Liver (tissue), 8 donors: ENCODE measurements at regions not wholly inside any gene's neighbourhood (a gene's known extent, or its start where the extent isn't known, plus 50 kb on each side); places are given as distances from the start of the nearest gene placed in this dataset.

Source experiments
- DNase-seq: peaks from one replicate; pipeline ENCODE4 v3.0.0-alpha.2; 2017; ENCODE audit warnings: low spot score
- H3K27ac ChIP-seq, 2 donors: one replicate each; pipeline ENCODE4 v1.7.0; 2013; ENCODE audit warnings: inconsistent platforms in 2 of 2, low read length in 2 of 2, control low read depth in 1 of 2, low read depth in 1 of 2, mild to moderate bottlenecking in 1 of 2
- H3K27me3 ChIP-seq, 4 donors: one replicate each; pipeline versions ENCODE4 v1.6.1 to v1.7.0; 2013; ENCODE audit warnings: low read length in 3 of 4, inconsistent platforms in 1 of 4, mild to moderate bottlenecking in 1 of 4, moderate library complexity in 1 of 4; ENCODE audit not compliant: control insufficient read depth in 4 of 4, insufficient read depth in 4 of 4
- H3K36me3 ChIP-seq, 4 donors: one replicate each; pipeline versions ENCODE4 v1.6.1 to v1.7.0; 2013; ENCODE audit warnings: low read length in 3 of 4, mild to moderate bottlenecking in 3 of 4, low read depth in 1 of 4, moderate library complexity in 1 of 4; ENCODE audit not compliant: control insufficient read depth in 4 of 4, insufficient read depth in 3 of 4
- H3K4me1 ChIP-seq, 4 donors: one replicate each; pipeline versions ENCODE4 v1.6.1 to v1.7.0; 2013; ENCODE audit warnings: low read length in 3 of 4, mild to moderate bottlenecking in 3 of 4, moderate library complexity in 1 of 4; ENCODE audit not compliant: control insufficient read depth in 4 of 4, insufficient read depth in 4 of 4
- H3K4me3 ChIP-seq, 3 donors: one replicate each; pipeline versions ENCODE4 v1.6.1 to v1.7.0; 2013; ENCODE audit warnings: low read length in 3 of 3, control low read depth in 1 of 3, low read depth in 1 of 3, mild to moderate bottlenecking in 1 of 3
- H3K9ac ChIP-seq, 2 donors: one replicate each; pipeline ENCODE4 v1.7.0; 2013; ENCODE audit warnings: low read length in 2 of 2, mild to moderate bottlenecking in 2 of 2, moderate library complexity in 2 of 2, control low read depth in 1 of 2, low read depth in 1 of 2
- H3K9me3 ChIP-seq, 4 donors: one replicate each; pipeline versions ENCODE4 v1.6.1 to v1.7.0; 2013; ENCODE audit warnings: low read length in 3 of 4; ENCODE audit not compliant: control insufficient read depth in 4 of 4
- EGR1 ChIP-seq, 2 donors: IDR thresholded peaks; 2 replicates each; pipeline ENCODE4 v1.6.1; 2016 to 2018; ENCODE audit warnings: antibody characterized with exemption in 2 of 2, low read depth in 2 of 2
- FOXA1 ChIP-seq: IDR thresholded peaks from 2 replicates; pipeline ENCODE4 v1.6.1; 2016; ENCODE audit warnings: antibody characterized with exemption
- FOXA2 ChIP-seq: IDR thresholded peaks from 2 replicates; pipeline ENCODE4 v1.6.1; 2016; ENCODE audit warnings: antibody characterized with exemption
- GABPA ChIP-seq, 2 donors: IDR thresholded peaks in 1 of 2; conservative IDR thresholded peaks in 1 of 2; 2 replicates each; pipeline ENCODE4 v1.6.1; 2016; ENCODE audit warnings: antibody characterized with exemption in 2 of 2, mild to moderate bottlenecking in 1 of 2, moderate library complexity in 1 of 2
- HNF4A ChIP-seq, 2 donors: conservative IDR thresholded peaks; 2 replicates each; pipeline ENCODE4 v1.6.1; 2016; ENCODE audit warnings: antibody characterized with exemption in 2 of 2, mild to moderate bottlenecking in 2 of 2
- JUND ChIP-seq, 2 donors: IDR thresholded peaks; 2 replicates each; pipeline ENCODE4 v1.6.1; 2016; ENCODE audit warnings: antibody characterized with exemption in 2 of 2
- RXRA ChIP-seq, 2 donors: IDR thresholded peaks; 2 replicates each; pipeline ENCODE4 v1.6.1; 2017 to 2018; ENCODE audit warnings: antibody characterized with exemption in 2 of 2, mild to moderate bottlenecking in 1 of 2
- SP1 ChIP-seq: IDR thresholded peaks from 2 replicates; pipeline ENCODE4 v1.6.1; 2018; ENCODE audit warnings: antibody characterized with exemption, mild to moderate bottlenecking
- TAF1 ChIP-seq: conservative IDR thresholded peaks from 2 replicates; pipeline ENCODE4 v1.6.1; 2016; ENCODE audit warnings: antibody characterized with exemption, mild to moderate bottlenecking
- WGBS: extraction: QIAGEN DNeasy Blood & Tissue Kit; methylation state at CpG from one replicate; pipeline ENCODE4 v1.1.7; 2013; 5-methylcytosine and 5-hydroxymethylcytosine counted together
- TF ChIP-seq, protein P1 (sequence below): IDR thresholded peaks from 2 replicates; pipeline ENCODE4 v1.6.1; 2016; ENCODE audit warnings: antibody characterized with exemption, mild to moderate bottlenecking
- TF ChIP-seq, protein P2 (sequence below): IDR thresholded peaks from 2 replicates; pipeline ENCODE4 v1.6.1; 2016; ENCODE audit warnings: antibody characterized with exemption
- TF ChIP-seq, protein P3 (sequence below): fragments of 150-350 bp; IDR thresholded peaks from 2 replicates; pipeline ENCODE4 v1.5.1; 2017; ENCODE audit warnings: improper control_type of control experiment, low read depth, low read length; ENCODE audit not compliant: missing input control
- TF ChIP-seq, protein P4 (sequence below): IDR thresholded peaks from 2 replicates; pipeline ENCODE4 v1.6.1; 2016; ENCODE audit warnings: antibody characterized with exemption
- donor health status: healthy.
- donor health status: healthy.
- donor health status: healthy.
- donor health status: healthy.
- donor health status: healthy.

DNA sequence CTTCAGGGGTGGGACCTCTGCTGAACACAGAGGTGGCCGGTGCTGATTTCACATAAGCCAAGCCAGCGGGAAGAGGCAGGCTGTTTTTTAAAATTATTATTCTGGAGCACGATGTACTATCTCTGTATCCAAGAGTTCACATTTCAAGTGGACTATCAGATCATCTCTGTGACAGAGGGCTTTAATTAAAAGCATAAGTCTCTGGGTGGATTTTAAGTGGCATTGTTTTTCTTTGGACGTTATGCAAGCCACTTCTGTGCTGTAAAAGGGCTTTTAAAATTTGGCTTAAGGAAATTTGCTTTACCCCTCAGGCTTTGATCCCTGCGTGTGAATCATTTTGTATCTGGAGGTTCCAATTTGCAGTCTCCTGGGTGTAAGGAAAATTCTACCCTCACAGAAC is 124.7 kb downstream of the PALM2AKAP2 start:
- H3K27me3 ChIP-seq = no peaks in the 10 kb centered on the region
- H3K27ac ChIP-seq = no peak overlapping the region
- H3K4me3 ChIP-seq = no peak overlapping the region
- H3K4me1 ChIP-seq = peaks cover 2 to 58% (median 34%) of the 10 kb centered on the region in 4 donors
- DNase-seq = no peak
- TF ChIP-seq FOXA2 = no peak
- TF ChIP-seq, protein P1, sequence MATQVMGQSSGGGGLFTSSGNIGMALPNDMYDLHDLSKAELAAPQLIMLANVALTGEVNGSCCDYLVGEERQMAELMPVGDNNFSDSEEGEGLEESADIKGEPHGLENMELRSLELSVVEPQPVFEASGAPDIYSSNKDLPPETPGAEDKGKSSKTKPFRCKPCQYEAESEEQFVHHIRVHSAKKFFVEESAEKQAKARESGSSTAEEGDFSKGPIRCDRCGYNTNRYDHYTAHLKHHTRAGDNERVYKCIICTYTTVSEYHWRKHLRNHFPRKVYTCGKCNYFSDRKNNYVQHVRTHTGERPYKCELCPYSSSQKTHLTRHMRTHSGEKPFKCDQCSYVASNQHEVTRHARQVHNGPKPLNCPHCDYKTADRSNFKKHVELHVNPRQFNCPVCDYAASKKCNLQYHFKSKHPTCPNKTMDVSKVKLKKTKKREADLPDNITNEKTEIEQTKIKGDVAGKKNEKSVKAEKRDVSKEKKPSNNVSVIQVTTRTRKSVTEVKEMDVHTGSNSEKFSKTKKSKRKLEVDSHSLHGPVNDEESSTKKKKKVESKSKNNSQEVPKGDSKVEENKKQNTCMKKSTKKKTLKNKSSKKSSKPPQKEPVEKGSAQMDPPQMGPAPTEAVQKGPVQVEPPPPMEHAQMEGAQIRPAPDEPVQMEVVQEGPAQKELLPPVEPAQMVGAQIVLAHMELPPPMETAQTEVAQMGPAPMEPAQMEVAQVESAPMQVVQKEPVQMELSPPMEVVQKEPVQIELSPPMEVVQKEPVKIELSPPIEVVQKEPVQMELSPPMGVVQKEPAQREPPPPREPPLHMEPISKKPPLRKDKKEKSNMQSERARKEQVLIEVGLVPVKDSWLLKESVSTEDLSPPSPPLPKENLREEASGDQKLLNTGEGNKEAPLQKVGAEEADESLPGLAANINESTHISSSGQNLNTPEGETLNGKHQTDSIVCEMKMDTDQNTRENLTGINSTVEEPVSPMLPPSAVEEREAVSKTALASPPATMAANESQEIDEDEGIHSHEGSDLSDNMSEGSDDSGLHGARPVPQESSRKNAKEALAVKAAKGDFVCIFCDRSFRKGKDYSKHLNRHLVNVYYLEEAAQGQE = no peak
- TF ChIP-seq HNF4A (conservative IDR thresholded peaks at IDR 0.05) = no peak
- no peak for TF ChIP-seq SP1
- TF ChIP-seq EGR1 (IDR thresholded peaks at IDR 0.05; ENCODE audit: low read depth in 2 of 2) = no peak
- no peak for TF ChIP-seq RXRA (IDR thresholded peaks at IDR 0.05)
- TF ChIP-seq, protein P2, sequence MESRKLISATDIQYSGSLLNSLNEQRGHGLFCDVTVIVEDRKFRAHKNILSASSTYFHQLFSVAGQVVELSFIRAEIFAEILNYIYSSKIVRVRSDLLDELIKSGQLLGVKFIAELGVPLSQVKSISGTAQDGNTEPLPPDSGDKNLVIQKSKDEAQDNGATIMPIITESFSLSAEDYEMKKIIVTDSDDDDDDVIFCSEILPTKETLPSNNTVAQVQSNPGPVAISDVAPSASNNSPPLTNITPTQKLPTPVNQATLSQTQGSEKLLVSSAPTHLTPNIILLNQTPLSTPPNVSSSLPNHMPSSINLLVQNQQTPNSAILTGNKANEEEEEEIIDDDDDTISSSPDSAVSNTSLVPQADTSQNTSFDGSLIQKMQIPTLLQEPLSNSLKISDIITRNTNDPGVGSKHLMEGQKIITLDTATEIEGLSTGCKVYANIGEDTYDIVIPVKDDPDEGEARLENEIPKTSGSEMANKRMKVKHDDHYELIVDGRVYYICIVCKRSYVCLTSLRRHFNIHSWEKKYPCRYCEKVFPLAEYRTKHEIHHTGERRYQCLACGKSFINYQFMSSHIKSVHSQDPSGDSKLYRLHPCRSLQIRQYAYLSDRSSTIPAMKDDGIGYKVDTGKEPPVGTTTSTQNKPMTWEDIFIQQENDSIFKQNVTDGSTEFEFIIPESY = no peak
- H3K9ac ChIP-seq = no peak overlapping the region
- H3K9me3 ChIP-seq = no peaks in the 10 kb centered on the region
- peaks cover 0 to 10% (median 0%) of the 10 kb centered on the region in 4 donors for H3K36me3 ChIP-seq
- 78% methylated on average over 5 of the region's 5 CpGs for WGBS

DNA sequence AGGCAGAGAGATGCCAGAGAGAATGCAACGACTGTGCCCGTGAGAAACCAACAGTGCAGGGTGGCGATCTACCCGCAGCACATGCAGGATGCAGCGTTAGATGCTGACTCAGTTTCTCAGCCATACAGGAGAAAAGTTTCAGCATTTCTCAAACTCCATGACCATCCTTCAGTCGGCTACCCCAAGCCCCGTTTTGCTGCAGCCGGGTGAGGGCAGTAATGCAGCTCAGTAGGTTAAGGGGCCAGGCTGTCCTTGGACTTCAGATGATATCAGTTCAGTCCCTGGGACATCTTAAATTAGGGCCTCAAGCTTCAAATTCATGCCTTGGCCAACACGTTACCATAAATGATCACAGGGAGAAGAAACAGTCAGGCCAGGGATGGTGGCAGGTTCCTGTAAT is 125.5 kb downstream of the PALM2AKAP2 start:
- H3K27me3 ChIP-seq = no peaks in the 10 kb centered on the region
- no peak overlapping the region for H3K27ac ChIP-seq
- TF ChIP-seq, protein P1 = no peak
- no peak for TF ChIP-seq JUND (IDR thresholded peaks at IDR 0.05)
- TF ChIP-seq EGR1 (IDR thresholded peaks at IDR 0.05; ENCODE audit: low read depth in 2 of 2) = no peak
- TF ChIP-seq, protein P3, sequence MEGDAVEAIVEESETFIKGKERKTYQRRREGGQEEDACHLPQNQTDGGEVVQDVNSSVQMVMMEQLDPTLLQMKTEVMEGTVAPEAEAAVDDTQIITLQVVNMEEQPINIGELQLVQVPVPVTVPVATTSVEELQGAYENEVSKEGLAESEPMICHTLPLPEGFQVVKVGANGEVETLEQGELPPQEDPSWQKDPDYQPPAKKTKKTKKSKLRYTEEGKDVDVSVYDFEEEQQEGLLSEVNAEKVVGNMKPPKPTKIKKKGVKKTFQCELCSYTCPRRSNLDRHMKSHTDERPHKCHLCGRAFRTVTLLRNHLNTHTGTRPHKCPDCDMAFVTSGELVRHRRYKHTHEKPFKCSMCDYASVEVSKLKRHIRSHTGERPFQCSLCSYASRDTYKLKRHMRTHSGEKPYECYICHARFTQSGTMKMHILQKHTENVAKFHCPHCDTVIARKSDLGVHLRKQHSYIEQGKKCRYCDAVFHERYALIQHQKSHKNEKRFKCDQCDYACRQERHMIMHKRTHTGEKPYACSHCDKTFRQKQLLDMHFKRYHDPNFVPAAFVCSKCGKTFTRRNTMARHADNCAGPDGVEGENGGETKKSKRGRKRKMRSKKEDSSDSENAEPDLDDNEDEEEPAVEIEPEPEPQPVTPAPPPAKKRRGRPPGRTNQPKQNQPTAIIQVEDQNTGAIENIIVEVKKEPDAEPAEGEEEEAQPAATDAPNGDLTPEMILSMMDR = no peak
- TF ChIP-seq RXRA (IDR thresholded peaks at IDR 0.05) = no peak
- no peak for TF ChIP-seq FOXA1
- TF ChIP-seq, protein P4, sequence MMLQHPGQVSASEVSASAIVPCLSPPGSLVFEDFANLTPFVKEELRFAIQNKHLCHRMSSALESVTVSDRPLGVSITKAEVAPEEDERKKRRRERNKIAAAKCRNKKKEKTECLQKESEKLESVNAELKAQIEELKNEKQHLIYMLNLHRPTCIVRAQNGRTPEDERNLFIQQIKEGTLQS = no peak
- TF ChIP-seq TAF1 = no peak
- TF ChIP-seq GABPA (IDR thresholded peaks at IDR 0.05 in 1 of 2, conservative IDR thresholded peaks at IDR 0.05 in 1 of 2) = no peak
- TF ChIP-seq HNF4A (conservative IDR thresholded peaks at IDR 0.05) = no peak
- peaks cover 0 to 10% (median 0%) of the 10 kb centered on the region in 4 donors for H3K36me3 ChIP-seq
- H3K9me3 ChIP-seq = no peaks in the 10 kb centered on the region
- H3K4me1 ChIP-seq = peaks cover 3 to 58% (median 34%) of the 10 kb centered on the region in 4 donors
- H3K4me3 ChIP-seq = no peak overlapping the region
- DNase-seq = no peak
- no peak overlapping the region for H3K9ac ChIP-seq
- 91% methylated on average over 9 of the region's 9 CpGs for WGBS
